Calu3 (cell line): ENCODE measurements at regions not wholly inside any gene's neighbourhood (a gene's known extent, or its start where the extent isn't known, plus 50 kb on each side); places are given as distances from the start of the nearest gene placed in this dataset.

Source experiments
- BruUV-seq: library from RNA; stranded (reverse); fragments of 400-500 nt; replicated peaks from 2 replicates; lab custom pipeline; 2021; lab: Mats Ljungman, UMichigan
- CTCF ChIA-PET: fragments of 300-600 bp; sonication (Branson Sonifier 250); formaldehyde crosslinking; loops from one replicate; lab custom pipeline; 2022; ENCODE audit warnings: antibody characterized with exemption; lab: Charles Lee
- DNase-seq: peaks from one replicate; pipeline ENCODE4 v3.0.0; 2022
- H3K27ac Mint-ChIP-seq: one replicate; pipeline ENCODE4 v1.8.0; 2022; ENCODE audit warnings: mixed read lengths; ENCODE audit not compliant: unreplicated experiment
- H3K27me3 Mint-ChIP-seq: one replicate; pipeline ENCODE4 v1.8.0; 2022; ENCODE audit warnings: mixed read lengths; ENCODE audit not compliant: unreplicated experiment
- H3K36me3 Mint-ChIP-seq: one replicate; pipeline ENCODE4 v1.8.0; 2022; ENCODE audit warnings: mild to moderate bottlenecking, moderate library complexity, mixed read lengths; ENCODE audit not compliant: insufficient read depth, unreplicated experiment
- H3K4me1 Mint-ChIP-seq: one replicate; pipeline ENCODE4 v1.8.0; 2022; ENCODE audit warnings: mild to moderate bottlenecking, low read depth, mixed read lengths; ENCODE audit not compliant: unreplicated experiment
- H3K4me3 Mint-ChIP-seq: one replicate; pipeline ENCODE4 v1.8.0; 2022; ENCODE audit warnings: mild to moderate bottlenecking, low read depth, moderate library complexity, mixed read lengths; ENCODE audit not compliant: unreplicated experiment
- H3K9me3 Mint-ChIP-seq: one replicate; pipeline ENCODE4 v1.8.0; 2022; ENCODE audit warnings: low read depth, mixed read lengths; ENCODE audit not compliant: unreplicated experiment
- CTCF ChIP-seq: fragments of 200-600 bp; IDR thresholded peaks from one replicate; pipeline ENCODE4 v1.8.0; 2022; ENCODE audit warnings: antibody characterized with exemption; ENCODE audit not compliant: unreplicated experiment
- intact Hi-C: fragments of 100-400 bp; cut with micrococcal nuclease; formaldehyde crosslinking; loops from one replicate; pipeline ENCODE4 v1.10.0; 2022; ENCODE audit not compliant: unreplicated experiment

DNA sequence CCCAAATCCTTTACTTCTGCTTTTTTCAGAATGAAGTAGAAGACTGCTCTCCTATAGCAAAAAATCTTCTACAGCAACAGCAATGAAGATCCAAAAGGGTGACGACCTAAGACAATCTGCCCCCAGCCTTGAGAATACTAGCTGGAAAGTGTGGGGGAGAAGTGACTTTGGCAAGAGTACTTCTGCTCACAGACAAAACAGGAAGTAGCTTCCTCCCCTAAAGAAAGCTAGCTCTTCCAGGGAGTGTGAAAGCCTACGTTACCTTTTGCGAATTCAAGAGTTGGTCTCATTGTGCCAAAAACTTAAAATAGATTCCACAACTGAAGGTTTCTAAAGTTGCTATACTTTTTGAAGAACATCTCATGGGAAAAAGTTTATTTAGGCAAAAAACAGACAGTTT lies 1069.2 kb upstream of the CHAC2 start:
- H3K4me3 Mint-ChIP-seq = no peak overlapping the region
- no peaks in the 10 kb centered on the region for H3K36me3 Mint-ChIP-seq
- no peaks in the 10 kb centered on the region for H3K9me3 Mint-ChIP-seq
- H3K4me1 Mint-ChIP-seq = no peaks in the 10 kb centered on the region
- TF ChIP-seq CTCF = no peak
- no peak overlapping the region for H3K27ac Mint-ChIP-seq
- CTCF ChIA-PET = no interaction called here
- no peak for DNase-seq
- intact Hi-C loops = no loop called here
- H3K27me3 Mint-ChIP-seq = no peaks in the 10 kb centered on the region
- BruUV-seq = no TSS peak

- intact Hi-C loops = no loop called here
- Mint-ChIP-seq H3K27ac (no peak overlapping the region), H3K4me3 (no peak overlapping the region), H3K36me3 (no peaks in the 10 kb centered on the region), H3K9me3 (no peaks in the 10 kb centered on the region), H3K4me1 (no peaks in the 10 kb centered on the region), H3K27me3 (no peaks in the 10 kb centered on the region)
- BruUV-seq = no TSS peak
- CTCF ChIA-PET = no interaction called here
- TF ChIP-seq CTCF = no peak
- DNase-seq = no peak
Observed at GRCh38 chr2:52697690-52698089, 1069.9 kb upstream of the CHAC2 start.

DNA sequence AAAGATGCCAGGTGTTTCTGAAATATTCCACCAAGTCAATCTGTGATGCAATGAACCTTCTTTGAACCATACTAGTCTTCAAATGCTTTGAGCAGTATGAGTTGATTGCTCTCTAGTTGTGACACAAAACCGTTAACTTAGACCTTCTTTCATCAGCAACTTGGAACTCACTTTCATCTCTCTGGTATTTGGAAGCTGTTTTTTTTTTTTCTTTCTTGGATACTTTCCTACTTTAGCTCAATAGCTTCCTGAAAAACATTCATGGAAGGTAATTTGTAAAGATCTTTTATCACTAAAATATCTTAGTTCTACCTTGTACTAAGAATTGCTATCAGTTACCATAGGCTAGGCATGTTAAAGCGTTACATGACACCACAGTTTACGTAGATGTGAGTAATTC lies 1071.9 kb upstream of the CHAC2 start:
- no peaks in the 10 kb centered on the region for H3K4me1 Mint-ChIP-seq
- H3K36me3 Mint-ChIP-seq = no peaks in the 10 kb centered on the region
- intact Hi-C loops = no loop called here
- H3K4me3 Mint-ChIP-seq = no peak overlapping the region
- no peaks in the 10 kb centered on the region for H3K9me3 Mint-ChIP-seq
- no TSS peak for BruUV-seq
- no peak overlapping the region for H3K27ac Mint-ChIP-seq
- no peaks in the 10 kb centered on the region for H3K27me3 Mint-ChIP-seq
- DNase-seq = no peak
- no peak for TF ChIP-seq CTCF
- CTCF ChIA-PET = no interaction called here

DNA sequence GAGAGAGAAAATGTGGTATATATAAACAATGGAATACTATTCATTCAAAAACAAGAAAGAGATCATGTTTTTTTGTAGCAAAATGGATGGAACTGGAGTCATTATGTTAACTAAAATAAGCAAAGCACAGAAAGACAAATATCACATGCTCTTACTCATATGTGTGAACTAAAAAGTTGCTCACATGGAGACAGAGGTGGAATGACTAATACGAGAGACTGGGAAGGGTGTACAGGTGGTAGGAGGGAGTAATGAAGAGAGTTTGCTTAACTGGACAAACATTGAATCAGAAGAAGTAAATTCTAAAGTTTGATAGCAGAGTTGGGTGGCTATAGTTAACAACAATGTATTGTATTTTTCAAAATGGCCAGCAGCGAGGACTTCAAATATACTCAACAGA lies 1080.7 kb upstream of the CHAC2 start:
- CTCF ChIA-PET = no interaction called here
- H3K36me3 Mint-ChIP-seq = no peaks in the 10 kb centered on the region
- no TSS peak for BruUV-seq
- intact Hi-C loops = no loop called here
- no peak overlapping the region for H3K4me3 Mint-ChIP-seq
- peaks cover 7% of the 10 kb centered on the region for H3K9me3 Mint-ChIP-seq
- H3K27me3 Mint-ChIP-seq = no peaks in the 10 kb centered on the region
- H3K27ac Mint-ChIP-seq = no peak overlapping the region
- TF ChIP-seq CTCF = no peak
- DNase-seq = no peak
- H3K4me1 Mint-ChIP-seq = no peaks in the 10 kb centered on the region
